Activated T-cell treated with anti-CD3 and anti-CD28 coated beads for 24 hours (primary cell): ENCODE measurements at regions not wholly inside any gene's neighbourhood (a gene's known extent, or its start where the extent isn't known, plus 50 kb on each side); places are given as distances from the start of the nearest gene placed in this dataset.

Experiments
- DNase-seq: peaks from one replicate; pipeline ENCODE4 v3.0.0-alpha.2; 2020; ENCODE audit warnings: low read depth

GRCh38 chr2:105595536-105595935 is 149.2 kb upstream of the NCK2 start:
- no peak for DNase-seq

GRCh38 chr2:105593221-105593967 is 151.3 kb upstream of the NCK2 start:
- DNase-seq: no peak

GRCh38 chr2:105592288-105592687 is 152.4 kb upstream of the NCK2 start:
- DNase-seq: no peak

GRCh38 chr2:105590780-105591660 is 153.7 kb upstream of the NCK2 start:
- DNase-seq: no peak

- no peak for DNase-seq
Measured at GRCh38 chr2:105588581-105588980, 156.1 kb upstream of the NCK2 start.

- no peak for DNase-seq
Measured at GRCh38 chr2:105587637-105588036, 157.1 kb upstream of the NCK2 start.

GRCh38 chr2:105584435-105585010 is 160.2 kb upstream of the NCK2 start:
- DNase-seq: no peak

GRCh38 chr2:105582952-105583660 is 161.6 kb upstream of the NCK2 start:
- no peak for DNase-seq

GRCh38 chr2:105581555-105581944 is 163.2 kb upstream of the NCK2 start:
- DNase-seq: no peak

- DNase-seq: no peak
Measured at GRCh38 chr2:105580870-105581554, 163.7 kb upstream of the NCK2 start.

GRCh38 chr2:105580216-105580615 is 164.5 kb upstream of the NCK2 start:
- DNase-seq: no peak

GRCh38 chr2:105578166-105578565 is 166.5 kb upstream of the NCK2 start:
- DNase-seq: no peak

GRCh38 chr2:105577762-105578161 is 166.9 kb upstream of the NCK2 start:
- DNase-seq: no peak

- DNase-seq: no peak
Measured at GRCh38 chr2:105576440-105577241, 168.1 kb upstream of the NCK2 start.

- no peak for DNase-seq
Measured at GRCh38 chr2:105576050-105576439, 168.7 kb upstream of the NCK2 start.

- DNase-seq: no peak
Measured at GRCh38 chr2:105575499-105576025, 169.2 kb upstream of the NCK2 start.

GRCh38 chr2:105574796-105575344 is 169.8 kb upstream of the NCK2 start:
- DNase-seq: no peak

GRCh38 chr2:105573910-105574655 is 170.6 kb upstream of the NCK2 start:
- no peak for DNase-seq

- DNase-seq: no peak
Measured at GRCh38 chr2:105573490-105573889, 171.2 kb upstream of the NCK2 start.
